H9 (cell line): ENCODE measurements at regions not wholly inside any gene's neighbourhood (a gene's known extent, or its start where the extent isn't known, plus 50 kb on each side); places are given as distances from the start of the nearest gene placed in this dataset.

ENCODE experiments used
- DNase-seq: peaks from one replicate; pipeline ENCODE4 v3.0.0-alpha.2; 2017
- H2AFZ ChIP-seq: one replicate; pipeline ENCODE4 v1.6.1; 2013; ENCODE audit warnings: mild to moderate bottlenecking, low read length, control low read depth, moderate library complexity
- H2AK5ac ChIP-seq: 2 replicates; pipeline ENCODE4 v1.6.1; 2013; ENCODE audit warnings: low read length, control low read depth, mixed read lengths; ENCODE audit not compliant: insufficient read length
- H2BK120ac ChIP-seq: one replicate; pipeline ENCODE4 v1.6.1; 2013; ENCODE audit warnings: low read depth, mild to moderate bottlenecking, low read length, control low read depth, inconsistent platforms; ENCODE audit not compliant: poor library complexity, severe bottlenecking
- H2BK12ac ChIP-seq: 2 replicates; pipeline ENCODE4 v1.6.1; 2013; ENCODE audit warnings: low read length, control low read depth, mixed read lengths, low read depth; ENCODE audit not compliant: insufficient read length
- H2BK15ac ChIP-seq: 2 replicates; pipeline ENCODE4 v1.6.1; 2013; ENCODE audit warnings: low read depth, low read length, control low read depth
- H2BK20ac ChIP-seq: one replicate; pipeline ENCODE4 v1.6.1; 2013; ENCODE audit warnings: low read depth, mild to moderate bottlenecking, low read length, control low read depth, inconsistent platforms; ENCODE audit not compliant: poor library complexity, severe bottlenecking
- H2BK5ac ChIP-seq: 2 replicates; pipeline ENCODE4 v1.6.1; 2013; ENCODE audit warnings: low read length, control low read depth, mixed read lengths; ENCODE audit not compliant: insufficient read length
- H3K14ac ChIP-seq: 2 replicates; pipeline ENCODE4 v1.6.1; 2013; ENCODE audit warnings: low read length, control low read depth; ENCODE audit not compliant: insufficient read depth
- H3K18ac ChIP-seq: 2 replicates; pipeline ENCODE4 v1.6.1; 2013; ENCODE audit warnings: low read depth, mild to moderate bottlenecking, mixed read lengths, low read length, control low read depth; ENCODE audit not compliant: insufficient read length
- H3K23ac ChIP-seq: 2 replicates; pipeline ENCODE4 v1.6.1; 2013; ENCODE audit warnings: low read length, control low read depth, mixed read lengths, low read depth; ENCODE audit not compliant: insufficient read length
- H3K23me2 ChIP-seq: 2 replicates; pipeline ENCODE4 v1.6.1; 2013; ENCODE audit warnings: low read depth, mild to moderate bottlenecking, mixed read lengths, low read length, control low read depth; ENCODE audit not compliant: insufficient read length, poor library complexity, severe bottlenecking
- H3K27ac ChIP-seq: 2 replicates; pipeline ENCODE4 v1.5.1; 2013; ENCODE audit warnings: low read length, control low read depth, mixed read lengths, low read depth; ENCODE audit not compliant: insufficient read length
- H3K27me3 ChIP-seq: 2 replicates; pipeline ENCODE4 v1.6.1; 2013; ENCODE audit warnings: low read length, control low read depth, inconsistent platforms; ENCODE audit not compliant: insufficient read depth
- H3K4ac ChIP-seq: 2 replicates; pipeline ENCODE4 v1.6.1; 2013; ENCODE audit warnings: low read depth, mild to moderate bottlenecking, control low read depth, inconsistent platforms, low read length, moderate library complexity
- H3K4me1 ChIP-seq: 2 replicates; pipeline ENCODE4 v1.6.1; 2013; ENCODE audit warnings: low read length, control low read depth, inconsistent platforms; ENCODE audit not compliant: insufficient read depth
- H3K4me2 ChIP-seq: 2 replicates; pipeline ENCODE4 v1.6.1; 2013; ENCODE audit warnings: low read length, control low read depth, mixed read lengths; ENCODE audit not compliant: insufficient read length, insufficient read depth
- H3K56ac ChIP-seq: 2 replicates; pipeline ENCODE4 v1.6.1; 2013; ENCODE audit warnings: low read depth, mild to moderate bottlenecking, mixed read lengths, low read length, control low read depth; ENCODE audit not compliant: insufficient read length
- H3K79me1 ChIP-seq: 2 replicates; pipeline ENCODE4 v1.6.1; 2013; ENCODE audit warnings: low read depth, mild to moderate bottlenecking, moderate library complexity, low read length, control low read depth, inconsistent platforms; ENCODE audit not compliant: insufficient read depth, poor library complexity, severe bottlenecking
- H3K79me2 ChIP-seq: 2 replicates; pipeline ENCODE4 v1.6.1; 2013; ENCODE audit warnings: low read length, control low read depth, inconsistent platforms; ENCODE audit not compliant: insufficient read depth
- H3K9ac ChIP-seq: 2 replicates; pipeline ENCODE4 v1.6.1; 2013; ENCODE audit warnings: low read length, control low read depth, mixed read lengths; ENCODE audit not compliant: insufficient read length; ENCODE audit errors: extremely low read depth
- H3K9me3 ChIP-seq: one replicate; pipeline ENCODE4 v1.6.1; 2013; ENCODE audit warnings: low read depth, low read length, inconsistent platforms; ENCODE audit not compliant: control insufficient read depth
- H3T11ph ChIP-seq: one replicate; pipeline ENCODE4 v1.6.1; 2013; ENCODE audit warnings: mild to moderate bottlenecking, low read length, control low read depth, inconsistent platforms
- H4K20me1 ChIP-seq: one replicate; pipeline ENCODE4 v1.6.1; 2013; ENCODE audit not compliant: control insufficient read depth, insufficient read length, insufficient read depth
- H4K5ac ChIP-seq: 2 replicates; pipeline ENCODE4 v1.6.1; 2013; ENCODE audit warnings: low read depth, mild to moderate bottlenecking, mixed read lengths, low read length, control low read depth; ENCODE audit not compliant: insufficient read length
- H4K8ac ChIP-seq: replicated peaks from 2 replicates; pipeline ENCODE4 v1.6.1; 2013; ENCODE audit warnings: low read length, control low read depth, mixed read lengths, low read depth; ENCODE audit not compliant: insufficient read length
- H4K91ac ChIP-seq: 2 replicates; pipeline ENCODE4 v1.6.1; 2013; ENCODE audit warnings: low read depth, mild to moderate bottlenecking, moderate library complexity, mixed read lengths, low read length, control low read depth; ENCODE audit not compliant: insufficient read length
- H3K27ac Mint-ChIP-seq, 3 experiments: 2 replicates in 2 of 3; 3 replicates in 1 of 3; pipeline ENCODE4 v1.8.0; 2020 to 2021; ENCODE audit warnings: mixed read lengths in 3 of 3, mild to moderate bottlenecking in 1 of 3, moderate library complexity in 1 of 3
- H3K27me3 Mint-ChIP-seq: 2 replicates; pipeline ENCODE4 v1.8.0; 2021; ENCODE audit warnings: low read depth, mild to moderate bottlenecking, moderate library complexity, mixed read lengths
- H3K36me3 Mint-ChIP-seq, 3 experiments: 2 replicates in 2 of 3; 3 replicates in 1 of 3; pipeline ENCODE4 v1.8.0; 2020 to 2021; ENCODE audit warnings: low read depth in 3 of 3, mixed read lengths in 3 of 3; ENCODE audit not compliant: insufficient read depth in 1 of 3
- H3K4me1 Mint-ChIP-seq, 2 experiments: 2 replicates each; pipeline ENCODE4 v1.8.0; 2020; ENCODE audit warnings: mixed read lengths in 2 of 2
- H3K4me3 Mint-ChIP-seq, 2 experiments: 2 replicates in 1 of 2; 3 replicates in 1 of 2; pipeline ENCODE4 v1.8.0; 2020 to 2021; ENCODE audit warnings: mild to moderate bottlenecking in 2 of 2, mixed read lengths in 2 of 2, moderate library complexity in 1 of 2
- H3K9me3 Mint-ChIP-seq, 2 experiments: 2 replicates in 1 of 2; 3 replicates in 1 of 2; pipeline ENCODE4 v1.8.0; 2020; ENCODE audit warnings: mild to moderate bottlenecking in 2 of 2, mixed read lengths in 2 of 2, moderate library complexity in 1 of 2
- CTCF ChIP-seq: fragments of 200-600 bp; sonication (generic); conservative IDR thresholded peaks from 3 replicates; pipeline ENCODE4 v1.8.0; 2021; ENCODE audit warnings: antibody characterized with exemption, mild to moderate bottlenecking
- WGBS: extraction: QIAGEN DNeasy Blood & Tissue Kit; methylation state at CpG from one replicate; pipeline ENCODE4 v1.1.7; 2013; ENCODE audit warnings: missing lambda C conversion rate, low lambda C conversion rate, mixed read lengths; ENCODE audit not compliant: insufficient read length; ENCODE audit errors: extremely low coverage; 5-methylcytosine and 5-hydroxymethylcytosine counted together

- Histone ChIP-seq H3K18ac (no peak overlapping the region), H3K14ac (no peak overlapping the region), H4K91ac (no peak overlapping the region), H3K79me1 (no peaks in the 10 kb centered on the region), H3K79me2 (no peaks in the 10 kb centered on the region), H3K9me3 (no peaks in the 10 kb centered on the region), H4K20me1 (no peaks in the 10 kb centered on the region), H4K8ac (no peak overlapping the region), H3K23ac (no peak overlapping the region), H2BK20ac (no peak overlapping the region), H2BK15ac (no peak overlapping the region), H3K27ac (no peak overlapping the region), H3K9ac (no peak overlapping the region), H3T11ph (no peak overlapping the region), H2AFZ (no peak overlapping the region), H3K23me2 (no peaks in the 10 kb centered on the region), H2BK5ac (no peak overlapping the region), H3K4me1 (no peaks in the 10 kb centered on the region; the same call in 1 of the 2 replicates), H4K5ac (no peak overlapping the region), H2AK5ac (no peak overlapping the region), H2BK12ac (no peak overlapping the region), H3K56ac (no peak overlapping the region), H2BK120ac (no peak overlapping the region), H3K27me3 (no peaks in the 10 kb centered on the region), H3K4ac (no peak overlapping the region), H3K4me2 (no peak overlapping the region)
- no peak for DNase-seq
- Mint-ChIP-seq H3K27ac (no peak overlapping the region), H3K4me3 (no peak overlapping the region), H3K4me1 (peaks cover 0 to 8% of the 10 kb centered on the region in 2 experiments; a peak in 2 of 4 replicates), H3K9me3 (peaks cover 4 to 9% of the 10 kb centered on the region in 2 experiments; a peak in 3 of 5 replicates), H3K36me3 (peaks cover 2 to 12% (median 4%) of the 10 kb centered on the region in 3 experiments; a peak in 4 of 7 replicates), H3K27me3 (no peaks in the 10 kb centered on the region)
- no CpG with 5 or more reads among the region's 2 CpGs for WGBS
- no peak for TF ChIP-seq CTCF
Observed at GRCh38 chr1:59177756-59178155, 119.1 kb upstream of the FGGY start.
